Colonic mucosa (tissue), 4 donors: ENCODE measurements at regions not wholly inside any gene's neighbourhood (a gene's known extent, or its start where the extent isn't known, plus 50 kb on each side); places are given as distances from the start of the nearest gene placed in this dataset.

ENCODE experiments used
- DNase-seq: peaks from one replicate; pipeline ENCODE4 v3.0.0-alpha.2; 2020
- H3K27ac ChIP-seq: fragments of 200-600 bp; one replicate; pipeline ENCODE4 v1.8.0; 2021
- H3K27me3 ChIP-seq: fragments of 200-600 bp; one replicate; pipeline ENCODE4 v1.8.0; 2021
- H3K36me3 ChIP-seq: fragments of 200-600 bp; one replicate; pipeline ENCODE4 v1.8.0; 2021
- H3K4me1 ChIP-seq: fragments of 200-600 bp; one replicate; pipeline ENCODE4 v1.8.0; 2021; ENCODE audit warnings: mild to moderate bottlenecking
- H3K4me3 ChIP-seq: fragments of 200-600 bp; one replicate; pipeline ENCODE4 v1.8.0; 2021
- H3K9ac ChIP-seq, 2 donors: one replicate each; pipeline ENCODE4 v1.7.0; 2013; ENCODE audit warnings: control low read depth in 2 of 2, low read depth in 2 of 2, low read length in 2 of 2
- H3K9me3 ChIP-seq: fragments of 200-600 bp; one replicate; pipeline ENCODE4 v1.8.0; 2021
- CTCF ChIP-seq: fragments of 200-600 bp; IDR thresholded peaks from one replicate; pipeline ENCODE4 v1.8.0; 2022; ENCODE audit warnings: antibody characterized with exemption, mild to moderate bottlenecking
- intact Hi-C: fragments of 100-400 bp; cut with DNase I; formaldehyde crosslinking; loops from one replicate; pipeline ENCODE4 v1.14.1; 2022
- donor health status: healthy.
- donor health status: DM: no; HTN: no; CAD: no.
- donor health status: DM: no; HTN: no; CAD: no.

DNA sequence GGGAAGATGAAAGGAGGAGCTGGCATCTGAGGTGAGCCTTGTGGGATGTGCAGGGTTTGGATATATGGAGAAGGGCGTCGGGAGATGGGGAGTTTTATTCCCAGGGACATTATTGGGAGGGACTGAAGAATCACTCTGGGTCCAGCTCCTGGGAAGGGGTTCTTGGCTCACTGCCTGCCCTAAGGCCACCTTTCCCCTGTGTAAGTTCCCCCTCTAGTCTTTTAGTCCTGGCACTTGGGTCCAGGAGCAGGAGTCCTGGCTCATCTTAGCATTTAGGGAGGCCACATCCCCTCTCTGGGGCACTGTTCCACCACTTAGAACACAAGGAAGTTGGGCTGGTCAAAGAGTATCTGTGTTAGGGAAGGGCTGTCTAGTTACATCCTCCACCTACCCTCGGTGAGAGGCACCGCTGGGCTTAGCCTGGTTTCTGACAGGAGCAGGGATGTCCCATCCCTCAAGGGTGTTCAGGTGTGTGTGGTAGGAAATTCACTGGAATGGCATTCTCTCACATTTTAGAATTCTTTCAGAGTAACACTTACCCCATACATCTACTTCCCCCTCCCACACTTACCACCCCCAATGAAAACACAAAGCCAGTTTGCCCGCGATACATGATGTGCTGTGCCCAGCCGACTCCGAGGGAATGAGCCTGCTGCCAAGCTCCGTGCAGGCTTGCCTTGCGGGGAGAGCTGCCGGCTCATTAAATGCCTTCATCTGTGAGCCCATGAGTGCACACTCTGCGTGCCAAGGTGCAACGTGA, 86.7 kb downstream of the FAM43A start:
- no peaks in the 10 kb centered on the region for H3K9me3 ChIP-seq
- no peak overlapping the region for H3K9ac ChIP-seq
- no peaks in the 10 kb centered on the region for H3K27me3 ChIP-seq
- intact Hi-C loops, result loop anchor here (5.0 kb wide), 1 partner anchor 335 kb away; no protein-coding TSS in a partner anchor
- no peak overlapping the region for H3K27ac ChIP-seq
- H3K4me1 ChIP-seq, result peaks cover 4% of the 10 kb centered on the region
- TF ChIP-seq CTCF, result no peak
- H3K36me3 ChIP-seq, result no peaks in the 10 kb centered on the region
- no peak for DNase-seq
- no peak overlapping the region for H3K4me3 ChIP-seq

GRCh38 chr3:194773216-194773615, 87.5 kb downstream of the FAM43A start:
- no peaks in the 10 kb centered on the region for H3K9me3 ChIP-seq
- H3K27me3 ChIP-seq, result no peaks in the 10 kb centered on the region
- intact Hi-C loops, result loop anchor here (5.0 kb wide), 1 partner anchor 334 kb away; no protein-coding TSS in a partner anchor
- no peak for TF ChIP-seq CTCF
- H3K4me1 ChIP-seq, result peaks cover 4% of the 10 kb centered on the region
- peak; percentile 49 for DNase-seq
- no peak overlapping the region for H3K9ac ChIP-seq
- H3K4me3 ChIP-seq, result no peak overlapping the region
- no peak overlapping the region for H3K27ac ChIP-seq
- H3K36me3 ChIP-seq, result no peaks in the 10 kb centered on the region

DNA sequence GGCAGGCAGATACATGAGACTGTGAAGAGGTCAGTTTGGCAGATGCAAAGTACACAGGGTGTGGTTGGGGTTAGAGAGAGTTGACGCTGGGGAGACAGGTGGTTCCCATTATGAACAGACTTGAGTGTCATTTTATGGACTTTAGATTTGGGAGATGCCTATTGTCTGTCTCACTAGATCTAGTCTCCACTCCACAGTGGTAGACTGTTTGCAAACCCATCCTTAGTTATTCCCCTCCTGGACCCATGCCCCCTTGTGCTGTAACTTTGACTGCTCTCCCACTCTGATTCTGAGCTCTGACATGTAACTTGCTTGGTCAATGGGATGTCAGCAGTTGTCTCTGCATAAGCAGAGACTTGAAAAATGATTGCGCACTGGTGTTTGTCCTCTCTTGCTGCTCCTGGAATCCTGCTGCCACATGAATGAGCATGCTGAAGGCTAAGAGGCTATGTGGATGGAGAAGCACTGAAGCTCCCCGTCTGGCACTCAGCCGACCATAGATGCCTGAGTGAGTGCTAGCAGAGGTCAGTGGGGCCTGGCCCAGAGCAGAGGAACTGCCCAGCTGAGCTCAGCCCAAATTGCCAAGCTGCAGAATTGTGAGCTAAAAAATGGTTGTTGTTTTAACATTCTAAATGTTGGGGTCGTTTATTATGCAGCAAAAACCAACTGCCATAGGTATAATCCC, 88.2 kb downstream of the FAM43A start:
- Histone ChIP-seq H3K9me3 (no peaks in the 10 kb centered on the region), H3K4me1 (peaks cover 4% of the 10 kb centered on the region), H3K27ac (no peak overlapping the region), H3K4me3 (no peak overlapping the region), H3K27me3 (no peaks in the 10 kb centered on the region), H3K9ac (no peak overlapping the region), H3K36me3 (no peaks in the 10 kb centered on the region)
- DNase-seq, result peak; percentile 37
- intact Hi-C loops, result loop anchor here (5.0 kb wide), 1 partner anchor 333 kb away; no protein-coding TSS in a partner anchor
- TF ChIP-seq CTCF, result no peak

GRCh38 chr3:194775266-194775665, 89.6 kb downstream of the FAM43A start:
- no peak for TF ChIP-seq CTCF
- no peaks in the 10 kb centered on the region for H3K9me3 ChIP-seq
- no peak overlapping the region for H3K9ac ChIP-seq
- H3K36me3 ChIP-seq, result no peaks in the 10 kb centered on the region
- H3K27ac ChIP-seq, result no peak overlapping the region
- H3K27me3 ChIP-seq, result no peaks in the 10 kb centered on the region
- intact Hi-C loops, result no loop called here
- H3K4me3 ChIP-seq, result no peak overlapping the region
- DNase-seq, result no peak
- H3K4me1 ChIP-seq, result no peaks in the 10 kb centered on the region

DNA sequence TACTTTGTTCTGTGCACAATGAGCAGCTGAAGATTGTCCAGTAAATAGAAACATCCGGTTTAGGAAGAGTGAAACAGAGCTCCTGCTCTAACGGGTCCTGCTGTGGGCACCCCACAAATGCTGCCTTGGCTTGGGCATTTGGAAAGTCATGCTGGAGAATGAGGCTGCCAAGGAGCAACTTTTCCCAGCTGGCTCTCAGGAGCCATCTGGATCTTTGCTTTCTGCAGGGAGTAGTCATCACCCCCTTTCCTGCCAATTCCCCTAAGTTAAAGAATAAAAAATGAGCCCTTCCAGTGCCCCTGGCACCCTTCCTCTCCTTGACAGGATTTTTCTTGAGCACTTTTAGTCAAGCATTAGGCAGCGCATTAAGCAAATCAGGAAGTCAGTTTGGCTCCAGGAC, 90.0 kb downstream of the FAM43A start:
- no peak for TF ChIP-seq CTCF
- no peaks in the 10 kb centered on the region for H3K27me3 ChIP-seq
- intact Hi-C loops, result no loop called here
- no peak overlapping the region for H3K9ac ChIP-seq
- H3K4me3 ChIP-seq, result no peak overlapping the region
- no peak overlapping the region for H3K27ac ChIP-seq
- H3K4me1 ChIP-seq, result no peaks in the 10 kb centered on the region
- H3K9me3 ChIP-seq, result no peaks in the 10 kb centered on the region
- no peaks in the 10 kb centered on the region for H3K36me3 ChIP-seq
- no peak for DNase-seq
